ENCODE measurements at regions not wholly inside any gene's neighbourhood (a gene's known extent, or its start where the extent isn't known, plus 50 kb on each side); places are given as distances from the start of the nearest gene placed in this dataset.

DNA sequence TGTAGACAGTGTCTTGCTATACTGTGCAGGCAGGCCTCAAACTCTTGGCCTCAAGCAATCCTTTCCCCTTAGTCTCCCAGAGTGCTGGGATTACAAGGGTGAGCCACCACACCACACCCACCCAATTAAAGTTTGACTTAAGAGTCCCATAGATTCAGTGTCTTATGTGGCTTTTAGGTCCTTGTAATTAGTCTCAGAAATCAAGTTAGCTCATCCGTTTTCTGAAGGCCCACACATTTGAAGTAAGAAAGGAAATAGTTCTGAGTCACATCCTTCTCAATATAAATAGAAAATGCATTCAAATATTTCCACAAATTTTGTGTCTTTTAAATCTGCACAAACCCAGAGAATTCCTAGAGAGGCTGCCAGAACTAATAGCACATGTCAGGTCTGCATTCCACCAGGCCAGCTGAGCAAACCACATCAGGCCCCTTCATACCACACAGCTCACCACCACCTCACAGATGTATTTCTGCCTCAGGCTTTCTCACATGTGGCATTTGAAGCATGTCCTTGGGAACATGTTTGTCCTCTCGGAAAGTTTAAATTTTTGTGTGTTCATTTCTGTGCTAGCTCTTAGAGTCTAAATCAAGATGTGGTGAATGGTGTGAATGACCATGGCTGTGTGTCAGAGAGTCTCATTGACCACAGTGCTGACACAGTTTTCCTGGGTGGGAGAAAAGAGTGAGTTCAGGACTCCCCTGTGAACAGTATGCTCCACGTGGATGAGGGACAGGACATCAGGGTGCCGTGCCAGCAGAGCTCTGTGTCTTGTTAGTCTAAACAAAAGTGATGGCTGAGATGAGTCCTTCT, 148.4 kb upstream of the USP9Y start:
- TF ChIP-seq EZH2 (IDR thresholded peaks at IDR 0.05; ENCODE audit: borderline replicate concordance, insufficient read depth, low read length, poor library complexity, severe bottlenecking): no peak
- TF ChIP-seq SMC3 (conservative IDR thresholded peaks at IDR 0.05; ENCODE audit: poor library complexity): no peak
- no peak for TF ChIP-seq MXI1 (conservative IDR thresholded peaks at IDR 0.05; ENCODE audit: poor library complexity, severe bottlenecking)
- no peak for TF ChIP-seq POLR2AphosphoS5 (IDR thresholded peaks at IDR 0.05)
- TF ChIP-seq EP300 (conservative IDR thresholded peaks at IDR 0.05; ENCODE audit: poor library complexity, severe bottlenecking): no peak
- H3K4me3 ChIP-seq (ENCODE audit: low read length): no peak overlapping the region
- no peaks in the 10 kb centered on the region for H3K9me3 ChIP-seq (ENCODE audit: low read length)
- H3K27ac ChIP-seq (ENCODE audit: low read length): no peak overlapping the region
- H3K9ac ChIP-seq (ENCODE audit: low read length): no peak overlapping the region
- H3K4me2 ChIP-seq (ENCODE audit: low read length): no peak overlapping the region
- no peaks in the 10 kb centered on the region for H3F3A ChIP-seq (ENCODE audit: insufficient read depth, low read length, poor library complexity, severe bottlenecking)
- no peaks in the 10 kb centered on the region for H4K20me1 ChIP-seq (ENCODE audit: insufficient read depth)
- no peaks in the 10 kb centered on the region for H3K27me3 ChIP-seq (ENCODE audit: insufficient read depth, low read depth, low read length)
- no peaks in the 10 kb centered on the region for H3K79me2 ChIP-seq (replicated peaks; ENCODE audit: insufficient read depth, low read length)
- H3K9me2 ChIP-seq (ENCODE audit: insufficient read depth, low read length): no peaks in the 10 kb centered on the region
- no peaks in the 10 kb centered on the region for H3K36me3 ChIP-seq (ENCODE audit: insufficient read depth, low read length)
- no peak overlapping the region for H2AFZ ChIP-seq (ENCODE audit: low read depth, low read length)

- H3K27me3 ChIP-seq (ENCODE audit: insufficient read depth, low read depth, low read length): no peaks in the 10 kb centered on the region
- H4K20me1 ChIP-seq (ENCODE audit: insufficient read depth): no peaks in the 10 kb centered on the region
- H3K27ac ChIP-seq (ENCODE audit: low read length): no peak overlapping the region
- H3K4me2 ChIP-seq (ENCODE audit: low read length): no peak overlapping the region
- no peak overlapping the region for H2AFZ ChIP-seq (ENCODE audit: low read depth, low read length)
- H3K4me3 ChIP-seq (ENCODE audit: low read length): no peak overlapping the region
- TF ChIP-seq EP300 (conservative IDR thresholded peaks at IDR 0.05; ENCODE audit: poor library complexity, severe bottlenecking) (no peak), SMC3 (conservative IDR thresholded peaks at IDR 0.05; ENCODE audit: poor library complexity) (no peak), POLR2AphosphoS5 (IDR thresholded peaks at IDR 0.05) (no peak), MXI1 (conservative IDR thresholded peaks at IDR 0.05; ENCODE audit: poor library complexity, severe bottlenecking) (no peak), TAF1 (IDR thresholded peaks at IDR 0.05; ENCODE audit: low read depth) (no peak), RAD21 (conservative IDR thresholded peaks at IDR 0.05) (no peak)
- TF ChIP-seq, protein P1, sequence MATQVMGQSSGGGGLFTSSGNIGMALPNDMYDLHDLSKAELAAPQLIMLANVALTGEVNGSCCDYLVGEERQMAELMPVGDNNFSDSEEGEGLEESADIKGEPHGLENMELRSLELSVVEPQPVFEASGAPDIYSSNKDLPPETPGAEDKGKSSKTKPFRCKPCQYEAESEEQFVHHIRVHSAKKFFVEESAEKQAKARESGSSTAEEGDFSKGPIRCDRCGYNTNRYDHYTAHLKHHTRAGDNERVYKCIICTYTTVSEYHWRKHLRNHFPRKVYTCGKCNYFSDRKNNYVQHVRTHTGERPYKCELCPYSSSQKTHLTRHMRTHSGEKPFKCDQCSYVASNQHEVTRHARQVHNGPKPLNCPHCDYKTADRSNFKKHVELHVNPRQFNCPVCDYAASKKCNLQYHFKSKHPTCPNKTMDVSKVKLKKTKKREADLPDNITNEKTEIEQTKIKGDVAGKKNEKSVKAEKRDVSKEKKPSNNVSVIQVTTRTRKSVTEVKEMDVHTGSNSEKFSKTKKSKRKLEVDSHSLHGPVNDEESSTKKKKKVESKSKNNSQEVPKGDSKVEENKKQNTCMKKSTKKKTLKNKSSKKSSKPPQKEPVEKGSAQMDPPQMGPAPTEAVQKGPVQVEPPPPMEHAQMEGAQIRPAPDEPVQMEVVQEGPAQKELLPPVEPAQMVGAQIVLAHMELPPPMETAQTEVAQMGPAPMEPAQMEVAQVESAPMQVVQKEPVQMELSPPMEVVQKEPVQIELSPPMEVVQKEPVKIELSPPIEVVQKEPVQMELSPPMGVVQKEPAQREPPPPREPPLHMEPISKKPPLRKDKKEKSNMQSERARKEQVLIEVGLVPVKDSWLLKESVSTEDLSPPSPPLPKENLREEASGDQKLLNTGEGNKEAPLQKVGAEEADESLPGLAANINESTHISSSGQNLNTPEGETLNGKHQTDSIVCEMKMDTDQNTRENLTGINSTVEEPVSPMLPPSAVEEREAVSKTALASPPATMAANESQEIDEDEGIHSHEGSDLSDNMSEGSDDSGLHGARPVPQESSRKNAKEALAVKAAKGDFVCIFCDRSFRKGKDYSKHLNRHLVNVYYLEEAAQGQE (IDR thresholded peaks at IDR 0.05; ENCODE audit: borderline replicate concordance): no peak
- H3K9ac ChIP-seq (ENCODE audit: low read length): no peak overlapping the region
- H3K9me3 ChIP-seq (ENCODE audit: low read length): no peaks in the 10 kb centered on the region
- H3K79me2 ChIP-seq (replicated peaks; ENCODE audit: insufficient read depth, low read length): no peaks in the 10 kb centered on the region
- H3K36me3 ChIP-seq (ENCODE audit: insufficient read depth, low read length): no peaks in the 10 kb centered on the region
- no peaks in the 10 kb centered on the region for H3K9me2 ChIP-seq (ENCODE audit: insufficient read depth, low read length)
- H3F3A ChIP-seq (ENCODE audit: insufficient read depth, low read length, poor library complexity, severe bottlenecking): no peaks in the 10 kb centered on the region
These were observed 147.1 kb upstream of the USP9Y start for GRCh38 chrY:12553909-12554308.

DNA sequence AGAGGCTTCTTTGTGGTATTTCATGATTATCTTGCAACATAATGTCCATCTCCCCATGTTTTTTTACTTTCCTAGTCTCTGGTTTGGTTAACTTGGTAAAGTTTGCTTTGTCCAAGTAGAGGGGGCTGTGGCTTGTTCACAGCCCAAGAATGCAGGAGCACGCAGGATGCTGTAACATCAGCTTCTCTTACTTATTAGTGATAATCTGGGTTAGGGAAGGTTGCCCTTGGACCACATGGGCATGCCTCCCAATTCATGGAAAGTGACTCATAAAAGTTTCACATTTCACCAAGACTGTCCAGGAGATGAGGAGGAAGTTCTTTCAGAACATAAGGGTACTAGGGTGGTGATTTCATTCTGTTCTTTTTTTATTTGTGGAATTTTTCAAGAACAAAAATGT, 146.0 kb upstream of the USP9Y start:
- H4K20me1 ChIP-seq (ENCODE audit: insufficient read depth): no peaks in the 10 kb centered on the region
- no peaks in the 10 kb centered on the region for H3K9me3 ChIP-seq (ENCODE audit: low read length)
- H3K4me3 ChIP-seq (ENCODE audit: low read length): no peak overlapping the region
- H3K79me2 ChIP-seq (replicated peaks; ENCODE audit: insufficient read depth, low read length): no peaks in the 10 kb centered on the region
- TF ChIP-seq RAD21 (conservative IDR thresholded peaks at IDR 0.05) (no peak), MXI1 (conservative IDR thresholded peaks at IDR 0.05; ENCODE audit: poor library complexity, severe bottlenecking) (no peak), SMC3 (conservative IDR thresholded peaks at IDR 0.05; ENCODE audit: poor library complexity) (no peak), TAF1 (IDR thresholded peaks at IDR 0.05; ENCODE audit: low read depth) (no peak), CTCF (IDR thresholded peaks at IDR 0.05; ENCODE audit: poor library complexity, severe bottlenecking) (no peak), EZH2 (IDR thresholded peaks at IDR 0.05; ENCODE audit: borderline replicate concordance, insufficient read depth, low read length, poor library complexity, severe bottlenecking) (no peak), POLR2AphosphoS5 (IDR thresholded peaks at IDR 0.05) (no peak), EP300 (conservative IDR thresholded peaks at IDR 0.05; ENCODE audit: poor library complexity, severe bottlenecking) (no peak)
- TF ChIP-seq, protein P1 (IDR thresholded peaks at IDR 0.05; ENCODE audit: borderline replicate concordance): no peak
- no peak overlapping the region for H3K27ac ChIP-seq (ENCODE audit: low read length)
- no peaks in the 10 kb centered on the region for H3K27me3 ChIP-seq (ENCODE audit: insufficient read depth, low read depth, low read length)
- no peak overlapping the region for H3K9ac ChIP-seq (ENCODE audit: low read length)
- H2AFZ ChIP-seq (ENCODE audit: low read depth, low read length): no peak overlapping the region
- H3F3A ChIP-seq (ENCODE audit: insufficient read depth, low read length, poor library complexity, severe bottlenecking): no peaks in the 10 kb centered on the region
- H3K36me3 ChIP-seq (ENCODE audit: insufficient read depth, low read length): no peaks in the 10 kb centered on the region
- no peaks in the 10 kb centered on the region for H3K9me2 ChIP-seq (ENCODE audit: insufficient read depth, low read length)
- no peak overlapping the region for H3K4me2 ChIP-seq (ENCODE audit: low read length)
